GM21381 (cell line): ENCODE measurements at regions not wholly inside any gene's neighbourhood (a gene's known extent, or its start where the extent isn't known, plus 50 kb on each side); places are given as distances from the start of the nearest gene placed in this dataset.

ENCODE experiments used
- ATAC-seq: cut with Tn5 transposase; IDR thresholded peaks from one replicate; pipeline ENCODE4 v1.9.1; 2021; ENCODE audit warnings: mild to moderate bottlenecking, moderate library complexity; ENCODE audit not compliant: unreplicated experiment

DNA sequence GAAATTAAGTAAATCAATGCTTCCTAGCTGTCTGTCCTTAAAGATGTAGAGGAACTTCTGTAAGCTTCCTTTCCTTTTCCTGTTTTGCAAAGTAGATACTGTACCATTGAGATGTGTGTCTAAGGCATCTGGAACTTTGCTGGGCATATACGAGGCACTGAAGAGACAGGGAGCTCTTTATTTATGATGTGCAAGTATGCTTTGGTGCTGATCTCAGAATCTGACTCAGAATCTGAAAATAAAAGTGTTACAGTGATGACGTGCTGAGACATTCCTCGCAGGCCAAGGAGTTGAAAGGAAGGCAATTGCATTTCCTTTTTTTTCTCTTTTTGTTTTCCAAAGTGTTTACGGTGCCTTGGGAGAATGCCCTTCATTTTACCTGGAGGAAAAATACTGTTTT lies 230.9 kb upstream of the RGPD4 start:
- ATAC-seq: no peak

DNA sequence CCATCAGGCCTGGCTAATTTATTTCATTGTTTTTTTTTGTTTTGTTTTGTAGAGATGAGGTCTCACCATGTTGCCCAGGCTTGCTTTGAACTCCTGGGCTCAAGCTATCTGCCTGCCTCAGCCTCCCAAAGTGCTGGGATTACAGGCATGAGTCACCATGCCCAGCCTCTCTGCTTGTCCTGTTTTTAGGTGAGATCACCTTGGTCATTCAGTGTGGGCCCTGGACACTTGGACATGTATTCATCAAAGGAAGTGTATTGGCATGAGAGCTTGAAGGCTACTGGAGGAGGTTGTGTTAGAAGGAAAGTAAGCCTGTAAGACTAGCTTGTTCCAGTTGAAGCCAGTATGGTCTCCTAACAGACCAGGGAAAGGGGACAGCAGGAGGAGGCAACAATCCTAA lies 229.2 kb upstream of the RGPD4 start:
- no peak for ATAC-seq

DNA sequence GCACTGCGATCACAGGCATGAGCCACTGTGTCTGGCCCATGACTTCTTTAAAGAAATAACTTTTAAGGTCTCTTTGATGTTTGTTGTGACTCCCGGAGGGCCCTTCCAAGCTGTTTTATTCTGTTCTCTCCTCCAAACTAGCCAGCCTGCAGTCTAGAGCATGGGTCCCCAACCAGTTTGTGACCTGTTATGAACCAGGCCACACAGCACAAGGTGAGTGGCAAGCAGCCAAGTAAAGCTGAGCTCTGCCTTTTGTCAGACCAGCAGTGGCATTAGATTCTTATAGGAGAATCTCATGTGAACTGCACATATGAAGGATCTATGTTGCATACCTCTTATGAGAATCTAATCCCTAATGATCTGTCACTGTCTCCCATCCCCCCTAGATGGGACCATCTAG lies 223.9 kb upstream of the RGPD4 start:
- ATAC-seq: no peak

DNA sequence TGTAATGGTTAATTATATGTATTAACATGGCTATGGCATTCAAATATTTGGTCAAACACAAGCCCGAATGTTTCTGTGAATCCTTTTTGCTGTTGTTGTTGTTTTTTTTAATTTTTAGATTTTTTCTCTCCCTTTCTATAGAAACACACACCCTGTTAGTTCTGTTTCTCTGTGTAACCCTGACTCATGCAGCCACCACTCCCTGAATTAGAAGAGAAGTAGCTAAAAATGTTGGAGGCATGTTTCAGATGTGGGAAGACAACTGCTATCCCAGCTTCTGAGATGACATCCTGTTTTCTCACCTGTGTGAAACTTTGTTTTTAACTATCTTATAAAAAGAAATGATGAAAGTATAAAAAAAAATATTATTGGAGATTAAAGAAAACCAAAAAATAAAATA lies 219.6 kb upstream of the RGPD4 start:
- no peak for ATAC-seq

DNA sequence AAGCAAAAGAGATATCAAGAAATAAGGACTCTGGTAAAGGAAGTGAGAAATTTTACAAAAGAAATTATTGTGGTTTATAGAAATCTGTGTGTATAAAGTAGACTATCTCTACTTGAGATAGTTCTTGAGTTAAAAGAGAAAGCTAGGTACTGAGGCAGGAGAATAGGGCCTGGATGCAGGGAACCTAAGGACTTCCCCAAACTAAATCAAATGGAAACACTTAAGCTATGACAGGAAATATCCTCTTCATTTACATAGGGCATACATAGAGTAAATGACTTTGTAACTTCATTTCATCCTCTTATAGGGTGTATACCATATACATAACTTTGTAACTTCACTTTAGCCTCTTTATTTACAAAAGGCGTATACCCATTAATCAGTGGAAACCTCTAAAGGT lies 219.2 kb upstream of the RGPD4 start:
- ATAC-seq: no peak

DNA sequence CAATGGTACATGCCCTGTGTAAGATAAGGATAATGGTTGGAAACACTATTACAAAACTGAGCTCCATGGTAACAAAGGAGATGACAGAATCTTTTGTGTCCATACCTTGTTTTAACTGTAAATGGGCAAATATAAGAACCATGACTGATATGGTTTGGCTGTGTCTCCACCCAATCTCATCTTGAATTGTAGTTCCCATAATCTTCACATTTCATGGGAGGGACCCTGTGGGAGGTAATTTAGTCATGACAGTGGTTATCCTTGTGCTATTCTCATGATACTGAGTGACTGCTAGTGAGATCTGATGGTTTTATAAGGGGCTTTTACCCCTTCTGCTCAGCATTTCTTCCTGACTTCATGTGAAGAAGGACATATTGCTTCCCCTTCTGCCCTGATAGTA lies 211.7 kb upstream of the RGPD4 start:
- no peak for ATAC-seq

DNA sequence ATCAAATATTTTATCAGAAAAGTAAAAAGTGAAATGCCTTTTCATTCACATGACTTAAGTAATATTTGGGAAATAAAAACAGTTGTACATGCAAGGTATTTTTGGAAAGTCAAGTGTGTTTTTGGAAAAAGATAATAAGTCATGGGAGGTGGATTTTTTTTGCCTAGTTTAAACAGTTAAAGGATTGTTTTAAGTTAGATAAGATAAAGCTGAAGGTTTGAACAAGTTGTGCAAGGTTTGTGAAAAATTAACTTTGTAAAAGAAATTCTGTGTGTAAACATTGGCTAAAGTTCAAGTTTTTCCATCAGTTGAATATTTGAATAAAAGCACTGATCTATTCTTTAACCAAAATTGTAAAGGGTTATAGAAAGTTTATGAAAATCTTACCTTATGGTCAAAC lies 207.9 kb upstream of the RGPD4 start:
- no peak for ATAC-seq

DNA sequence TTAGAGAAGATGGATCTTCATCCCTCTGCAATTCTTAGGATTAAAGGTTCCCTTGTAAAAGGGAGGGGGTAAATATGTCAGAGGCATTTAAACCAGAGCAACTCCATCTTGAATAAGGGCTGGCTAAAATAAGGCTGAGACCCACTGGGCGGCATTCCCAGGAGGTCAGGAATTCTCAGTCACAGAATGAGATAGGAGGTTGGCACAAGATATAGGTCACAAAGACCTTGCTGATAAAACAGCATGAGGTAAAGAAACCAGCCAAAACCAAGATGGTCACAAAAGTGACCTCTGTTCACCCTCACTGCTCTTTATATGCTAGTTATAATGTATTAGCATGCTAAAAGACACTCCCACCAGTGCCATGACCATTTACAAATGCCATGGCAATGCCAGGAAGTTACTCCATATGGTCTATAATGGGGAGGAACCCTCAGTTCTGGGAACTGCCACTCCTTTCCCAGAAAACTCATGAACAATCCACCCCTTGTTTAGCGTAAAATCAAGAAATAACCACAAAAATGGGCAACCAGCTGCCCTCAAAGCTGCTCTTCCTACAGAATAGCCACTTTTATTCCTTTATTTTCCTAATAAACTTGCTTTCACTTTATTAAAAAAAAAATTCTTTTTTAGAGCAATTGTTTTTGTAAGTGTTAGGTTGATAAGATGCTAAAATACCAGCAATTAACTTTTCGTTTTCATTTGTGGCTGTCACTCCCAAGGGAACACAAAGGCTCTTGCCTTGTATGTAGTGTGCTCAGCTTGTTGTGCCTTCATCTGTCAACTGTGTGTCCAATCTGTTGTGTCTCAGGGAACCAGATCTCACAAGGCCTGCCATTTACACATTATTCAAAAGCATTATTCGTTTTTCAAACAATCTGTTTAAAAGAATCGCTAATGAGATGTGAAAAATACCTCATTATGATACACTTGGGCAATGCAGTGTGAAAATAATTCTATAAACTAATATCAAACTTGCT lies 205.2 kb upstream of the RGPD4 start:
- ATAC-seq: no peak

DNA sequence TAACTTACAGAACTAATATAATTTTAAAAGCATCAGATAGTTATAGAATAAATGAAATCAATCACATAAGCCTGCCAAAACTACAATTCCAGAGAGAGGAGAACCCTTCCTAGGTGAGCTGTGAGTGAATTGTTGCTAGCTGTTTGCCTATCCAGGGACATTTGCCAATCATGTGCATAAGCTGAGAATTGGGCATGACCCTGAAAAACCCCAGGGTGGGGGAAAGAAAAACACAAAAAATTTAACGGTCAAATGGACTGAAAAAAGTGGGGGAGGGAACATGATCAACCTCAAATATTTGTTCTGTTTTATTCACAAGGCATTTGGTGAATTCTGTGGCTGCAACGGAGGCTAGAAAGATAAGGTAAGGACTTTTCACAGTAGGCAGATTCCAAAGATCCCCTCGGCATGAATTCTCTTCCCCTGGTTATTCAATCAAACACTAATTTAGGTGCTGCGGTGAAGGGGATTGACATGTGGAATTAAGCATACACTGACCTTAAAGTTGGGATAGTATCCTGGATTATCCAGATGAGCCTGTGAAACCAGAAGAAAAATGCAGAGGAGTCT lies 203.9 kb upstream of the RGPD4 start:
- ATAC-seq: no peak

DNA sequence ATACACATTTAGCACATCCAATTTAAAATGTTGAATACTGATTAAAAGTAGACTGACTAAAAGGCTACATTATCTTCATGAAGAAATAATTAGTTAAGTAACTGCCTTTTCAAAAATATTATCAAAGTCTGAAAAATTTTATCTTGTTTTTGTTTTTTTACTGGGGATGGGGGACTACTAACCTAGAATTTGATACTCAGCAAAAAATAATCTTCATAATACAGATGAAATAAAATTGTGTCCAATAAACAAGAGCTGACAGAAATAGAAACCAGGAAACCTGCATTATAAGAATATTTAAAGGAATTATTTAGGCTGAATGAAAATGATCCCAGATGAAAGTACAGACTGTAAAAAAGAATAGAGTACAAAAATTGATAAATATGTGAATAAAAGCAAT lies 200.7 kb upstream of the RGPD4 start:
- ATAC-seq: no peak

DNA sequence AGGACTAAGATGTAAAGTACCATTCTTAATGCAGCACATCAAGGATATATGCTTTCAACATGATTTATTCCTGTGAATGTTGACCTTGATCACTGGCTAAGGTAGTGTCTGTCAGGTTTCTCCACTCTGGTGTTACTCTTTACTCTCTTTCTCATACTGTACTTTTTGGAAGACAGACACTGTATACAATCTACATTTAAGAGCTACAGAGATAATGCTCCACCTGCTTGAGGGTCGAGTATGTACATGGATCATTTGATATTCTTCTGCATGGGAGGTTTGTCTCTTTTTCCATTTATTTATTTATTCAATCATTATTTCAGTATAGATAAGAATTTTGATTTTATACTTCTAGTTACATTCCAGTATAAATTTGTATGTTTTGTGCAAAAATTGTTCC lies 199.5 kb upstream of the RGPD4 start:
- ATAC-seq: no peak

DNA sequence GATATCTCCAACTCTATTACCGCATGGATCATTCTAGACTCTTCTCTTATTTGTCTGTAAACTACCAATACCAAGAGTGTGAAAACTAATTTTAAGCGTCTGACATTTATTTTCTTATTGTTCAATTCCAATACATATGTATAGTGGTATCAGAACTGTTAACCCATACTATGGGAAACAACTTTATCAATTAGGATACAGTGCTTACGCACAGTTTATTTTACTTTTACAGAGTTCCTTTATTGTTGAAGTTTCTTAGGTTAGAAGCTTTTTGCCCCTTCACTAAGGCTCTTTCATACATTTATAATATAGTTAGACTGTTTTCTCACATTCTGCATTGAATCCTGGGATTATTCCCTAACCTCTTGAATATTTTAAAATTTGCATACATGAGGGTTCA lies 198.8 kb upstream of the RGPD4 start:
- ATAC-seq: no peak

DNA sequence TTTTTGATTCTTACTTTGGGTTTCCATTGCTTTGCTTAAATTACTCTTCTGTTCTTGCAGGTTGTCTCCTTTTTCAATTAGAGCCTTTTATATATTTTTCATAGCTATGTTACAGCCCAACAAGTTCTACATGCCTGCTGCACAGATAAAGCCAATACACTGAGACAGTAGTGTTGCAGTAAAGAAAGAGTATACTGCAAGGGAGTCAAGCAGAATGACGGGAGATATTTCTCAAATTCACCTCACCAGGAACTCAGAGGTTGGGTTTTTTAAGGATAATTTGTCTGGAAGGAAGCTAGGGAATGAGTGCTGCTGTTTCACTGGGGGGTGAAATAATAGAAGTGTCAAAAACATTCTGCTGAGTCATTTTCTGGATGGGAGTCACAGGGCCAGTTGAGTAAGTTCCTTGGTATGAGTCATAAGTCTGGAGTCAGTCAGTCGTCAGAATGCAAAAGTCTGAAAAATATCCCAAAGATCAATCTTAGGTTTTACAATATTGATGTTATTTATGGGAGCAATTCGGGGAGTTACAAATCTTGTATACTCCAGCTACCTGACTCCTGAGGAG lies 193.0 kb upstream of the RGPD4 start:
- ATAC-seq: no peak

DNA sequence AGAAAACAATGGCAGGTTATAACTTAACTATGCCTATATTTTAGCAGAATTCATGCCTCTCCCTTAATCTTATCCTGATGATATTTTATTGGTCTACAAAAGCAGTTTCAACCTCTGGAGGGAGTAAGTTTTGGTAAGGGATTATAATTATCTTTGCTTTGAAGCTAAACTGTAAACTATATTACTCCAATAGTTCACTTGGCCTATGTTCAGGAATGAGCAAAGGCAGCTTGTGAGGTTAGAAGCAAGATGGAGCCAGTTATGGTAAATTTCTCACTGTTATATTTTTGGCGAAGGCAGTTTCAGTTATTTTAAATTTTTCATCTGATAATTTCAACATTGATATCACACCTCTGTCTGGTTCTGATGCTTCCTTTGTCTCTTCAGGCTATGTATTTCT lies 192.5 kb upstream of the RGPD4 start:
- ATAC-seq: no peak

DNA sequence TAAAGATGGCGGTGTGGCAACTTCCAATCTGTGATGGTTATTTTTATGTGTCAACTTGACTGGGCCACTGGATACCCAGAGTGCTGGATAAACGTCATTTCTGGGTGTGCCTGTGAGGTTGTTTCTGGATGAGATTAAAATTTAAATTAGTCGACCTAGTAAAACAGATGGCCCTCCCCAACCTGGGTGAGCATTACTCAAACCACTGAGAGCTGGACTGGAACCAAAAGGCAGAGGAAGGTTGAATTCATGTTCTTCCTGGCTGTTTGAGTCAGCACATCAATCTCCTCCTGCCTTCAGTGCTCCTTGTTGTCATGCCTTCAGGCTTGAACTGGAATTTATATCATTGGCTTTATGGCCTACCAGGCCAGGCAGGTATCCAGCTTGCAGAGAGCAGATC lies 190.8 kb upstream of the RGPD4 start:
- ATAC-seq: no peak

DNA sequence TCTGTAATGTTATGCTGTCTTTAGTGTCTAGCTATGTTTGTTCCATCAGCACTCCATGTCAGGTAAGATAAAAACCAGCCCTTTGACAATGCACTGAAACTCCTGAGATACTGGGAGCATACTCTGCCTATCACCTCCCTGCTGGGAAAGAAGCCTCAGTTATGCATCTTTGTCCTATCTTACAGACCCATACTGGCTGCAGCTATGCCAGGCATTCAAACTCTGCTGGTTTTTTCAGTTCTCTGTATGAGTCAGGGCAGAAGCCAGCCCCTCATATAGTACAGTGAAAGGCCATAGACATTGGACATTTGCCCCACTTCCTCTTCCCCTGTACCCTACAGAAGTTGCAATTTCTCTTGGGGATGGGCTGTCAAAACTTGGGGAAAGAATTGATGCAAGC lies 181.1 kb upstream of the RGPD4 start:
- ATAC-seq: no peak

DNA sequence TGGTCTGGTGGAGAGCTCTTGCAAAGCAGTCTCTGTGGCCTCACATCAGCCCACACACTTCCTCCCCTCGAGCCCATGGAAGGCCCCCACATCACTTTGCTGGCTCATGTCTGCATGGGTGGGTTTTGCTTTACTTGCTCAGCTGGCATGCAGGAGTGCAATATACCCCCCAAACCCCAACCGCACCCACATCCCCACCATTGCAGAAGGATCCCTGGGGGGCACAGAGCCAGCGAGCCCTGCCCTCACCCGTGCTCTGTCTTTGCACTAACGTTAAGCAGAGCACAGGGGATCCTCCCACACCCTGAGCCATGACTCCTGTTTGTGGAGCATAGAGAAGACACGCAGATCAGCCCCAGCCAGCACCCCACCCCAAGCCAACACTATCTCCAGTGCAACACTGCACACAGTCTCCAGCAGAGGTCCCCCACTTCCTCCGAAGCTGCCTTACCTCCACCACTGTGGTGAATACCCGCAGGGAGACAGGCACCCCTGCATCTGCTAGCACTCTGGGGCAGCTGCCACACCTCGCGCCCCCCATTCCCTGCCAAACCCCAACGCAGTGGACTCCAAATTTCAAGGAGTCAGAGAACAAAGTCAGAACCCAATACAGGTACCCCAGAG lies 177.8 kb upstream of the RGPD4 start:
- ATAC-seq: no peak

DNA sequence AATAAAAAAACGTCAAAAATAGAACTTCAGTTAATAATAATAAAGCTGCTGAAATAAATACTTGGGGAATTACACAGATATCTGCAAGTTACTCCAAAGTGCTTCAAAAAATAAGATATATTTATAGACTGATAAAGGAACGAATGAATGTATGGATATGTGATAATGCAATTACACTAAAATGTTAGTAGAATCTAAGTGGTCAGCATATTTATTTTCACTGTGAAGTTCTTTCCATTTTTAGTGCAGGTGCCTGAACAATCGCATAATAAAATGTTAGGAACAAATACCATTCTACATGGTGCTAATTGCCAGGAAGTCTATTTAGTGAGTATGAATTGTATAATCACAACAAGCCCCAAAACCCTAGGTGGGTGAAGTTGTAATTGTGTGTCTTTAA lies 169.6 kb upstream of the RGPD4 start:
- no peak for ATAC-seq

DNA sequence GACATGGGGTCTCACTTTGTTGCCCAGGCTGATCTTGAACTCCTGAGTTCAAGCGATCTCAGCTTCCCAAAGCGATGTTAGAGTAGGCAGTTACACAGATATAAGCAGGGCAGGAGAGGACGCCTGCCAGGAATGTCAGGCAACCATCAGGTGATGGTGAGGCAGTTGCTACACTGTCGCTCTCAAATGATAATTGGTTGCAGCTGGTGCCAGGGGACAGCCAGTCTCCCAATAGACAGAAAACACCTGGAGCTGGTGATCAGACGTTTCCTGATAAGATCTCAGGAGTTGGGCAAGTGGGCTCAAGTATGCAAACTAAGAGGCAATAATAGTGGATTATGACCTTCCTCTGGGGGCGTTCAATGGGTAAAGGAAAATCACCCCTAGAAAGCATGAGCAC lies 163.1 kb upstream of the RGPD4 start:
- ATAC-seq: no peak

DNA sequence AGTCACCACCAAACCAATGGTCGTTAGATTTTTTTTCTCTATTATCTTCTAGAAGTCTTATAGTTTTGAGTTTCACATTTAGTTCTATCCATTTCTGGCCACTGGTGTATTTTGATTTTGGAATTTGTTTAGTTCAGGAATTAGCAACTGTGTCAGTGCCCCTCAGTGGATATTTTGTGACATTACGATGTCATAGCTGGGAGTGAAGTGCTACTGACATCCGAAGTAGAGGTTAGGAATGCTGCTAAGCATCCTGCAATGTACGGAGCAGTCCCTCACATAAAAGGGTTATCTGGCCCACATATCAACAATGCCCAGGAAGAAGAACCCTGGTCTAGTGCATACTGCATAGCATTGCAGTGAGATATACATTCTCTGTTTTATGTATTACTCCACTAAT lies 157.4 kb upstream of the RGPD4 start:
- no peak for ATAC-seq

DNA sequence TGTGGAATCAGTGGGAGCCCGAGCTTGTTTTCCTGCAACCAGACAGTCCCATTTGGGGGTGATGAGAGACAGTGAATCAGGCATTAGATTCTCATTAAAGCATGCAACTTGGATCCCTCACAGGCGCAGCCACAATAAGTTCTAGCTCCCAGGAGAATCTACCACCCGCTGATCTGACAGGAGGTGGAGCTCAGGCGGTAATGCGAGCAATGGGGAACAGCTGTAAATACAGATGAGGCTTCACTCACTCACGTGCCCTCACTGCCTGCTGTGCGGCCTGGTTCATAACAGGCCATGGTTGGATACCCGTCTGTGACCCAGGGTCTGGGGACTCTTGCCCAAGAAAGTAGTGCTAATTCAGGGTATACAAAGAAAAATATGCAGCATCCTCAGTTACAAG lies 144.8 kb upstream of the RGPD4 start:
- ATAC-seq: no peak

DNA sequence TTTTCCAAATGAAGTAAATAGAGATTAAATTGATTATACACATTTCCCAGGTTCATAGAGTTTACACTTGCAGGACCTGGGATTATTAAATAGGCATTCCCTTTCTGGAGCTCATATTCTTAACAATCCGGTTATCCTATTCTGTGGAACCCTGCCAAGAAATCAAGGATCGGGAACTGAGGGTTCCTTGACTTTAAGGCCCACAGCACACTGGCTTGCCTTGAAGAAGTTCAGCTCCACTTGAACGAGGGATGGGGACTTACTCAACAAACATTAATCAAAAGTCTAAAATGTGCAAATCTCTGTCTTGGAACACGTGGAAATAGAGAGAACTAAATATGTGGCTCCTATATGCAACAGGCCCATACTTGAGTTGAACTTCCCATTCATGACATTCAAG lies 142.3 kb upstream of the RGPD4 start:
- no peak for ATAC-seq
